AG04450 (cell line): ENCODE measurements at regions not wholly inside any gene's neighbourhood (a gene's known extent, or its start where the extent isn't known, plus 50 kb on each side); places are given as distances from the start of the nearest gene placed in this dataset.

Source experiments
- CTCF ChIA-PET: fragments of 300-600, 350-600 bp; formaldehyde crosslinking; extraction: SDS; loops from one replicate; lab custom pipeline; 2022; ENCODE audit warnings: antibody characterized with exemption, inconsistent platforms; lab: Charles Lee
- POLR2A ChIA-PET: fragments of 350-600 bp; formaldehyde crosslinking; extraction: SDS; loops from one replicate; lab custom pipeline; 2021; ENCODE audit warnings: antibody characterized with exemption, inconsistent platforms; lab: Yijun Ruan, JAX
- DNase-seq: peaks from one replicate; pipeline ENCODE4 v3.0.0-alpha.2; 2011; ENCODE audit warnings: low read depth, low spot score
- H3K27ac ChIP-seq: one replicate; pipeline ENCODE4 v1.5.1; 2012; ENCODE audit warnings: low read depth, low read length, control low read depth
- H3K27me3 ChIP-seq: one replicate; pipeline ENCODE4 v1.6.0; 2012; ENCODE audit warnings: low read length; ENCODE audit not compliant: control insufficient read depth, insufficient read depth
- H3K4me3 ChIP-seq: 2 replicates; pipeline ENCODE4 v1.5.1; 2011; ENCODE audit warnings: mild to moderate bottlenecking, low read depth, low read length, control low read depth
- H3K9me3 ChIP-seq: 2 replicates; pipeline ENCODE4 v1.5.1; 2012; ENCODE audit warnings: low read length; ENCODE audit not compliant: control insufficient read depth, insufficient read depth
- TF ChIP-seq, protein P1 (sequence below): IDR thresholded peaks from 2 replicates; pipeline ENCODE4 v1.5.1; 2011; ENCODE audit warnings: low read depth, low read length, control low read depth, inconsistent platforms

DNA sequence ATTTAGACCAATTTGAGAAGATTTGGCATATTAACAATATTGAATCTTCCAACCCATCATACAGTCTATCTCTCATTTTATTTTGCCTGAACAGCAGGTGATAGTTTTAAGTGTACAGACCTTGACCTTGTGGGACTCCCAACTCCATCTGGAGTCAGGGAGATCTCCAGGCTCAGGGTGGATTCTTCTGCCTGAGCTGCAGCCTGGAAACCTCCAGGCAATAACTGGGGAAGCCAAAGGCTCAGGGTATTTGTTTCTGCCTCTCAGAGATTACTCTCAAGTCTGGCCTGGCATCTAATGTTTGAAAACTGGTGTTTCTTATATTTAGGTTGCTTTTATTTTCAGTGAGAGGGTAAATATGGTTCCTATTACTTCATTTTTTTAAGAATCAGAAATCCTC lies 102.1 kb upstream of the C1QTNF9B start:
- CTCF ChIA-PET, result interaction anchor here (0.6 kb wide), 1 partner anchor 1016 kb away, joined by 3 read pairs; no protein-coding TSS in a partner anchor
- DNase-seq, result no peak
- H3K9me3 ChIP-seq, result peaks cover 6% of the 10 kb centered on the region
- POLR2A ChIA-PET, result no interaction called here
- no peak overlapping the region for H3K4me3 ChIP-seq
- TF ChIP-seq, protein P1, sequence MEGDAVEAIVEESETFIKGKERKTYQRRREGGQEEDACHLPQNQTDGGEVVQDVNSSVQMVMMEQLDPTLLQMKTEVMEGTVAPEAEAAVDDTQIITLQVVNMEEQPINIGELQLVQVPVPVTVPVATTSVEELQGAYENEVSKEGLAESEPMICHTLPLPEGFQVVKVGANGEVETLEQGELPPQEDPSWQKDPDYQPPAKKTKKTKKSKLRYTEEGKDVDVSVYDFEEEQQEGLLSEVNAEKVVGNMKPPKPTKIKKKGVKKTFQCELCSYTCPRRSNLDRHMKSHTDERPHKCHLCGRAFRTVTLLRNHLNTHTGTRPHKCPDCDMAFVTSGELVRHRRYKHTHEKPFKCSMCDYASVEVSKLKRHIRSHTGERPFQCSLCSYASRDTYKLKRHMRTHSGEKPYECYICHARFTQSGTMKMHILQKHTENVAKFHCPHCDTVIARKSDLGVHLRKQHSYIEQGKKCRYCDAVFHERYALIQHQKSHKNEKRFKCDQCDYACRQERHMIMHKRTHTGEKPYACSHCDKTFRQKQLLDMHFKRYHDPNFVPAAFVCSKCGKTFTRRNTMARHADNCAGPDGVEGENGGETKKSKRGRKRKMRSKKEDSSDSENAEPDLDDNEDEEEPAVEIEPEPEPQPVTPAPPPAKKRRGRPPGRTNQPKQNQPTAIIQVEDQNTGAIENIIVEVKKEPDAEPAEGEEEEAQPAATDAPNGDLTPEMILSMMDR, result no peak
- H3K27ac ChIP-seq, result no peak overlapping the region
- H3K27me3 ChIP-seq, result no peaks in the 10 kb centered on the region

DNA sequence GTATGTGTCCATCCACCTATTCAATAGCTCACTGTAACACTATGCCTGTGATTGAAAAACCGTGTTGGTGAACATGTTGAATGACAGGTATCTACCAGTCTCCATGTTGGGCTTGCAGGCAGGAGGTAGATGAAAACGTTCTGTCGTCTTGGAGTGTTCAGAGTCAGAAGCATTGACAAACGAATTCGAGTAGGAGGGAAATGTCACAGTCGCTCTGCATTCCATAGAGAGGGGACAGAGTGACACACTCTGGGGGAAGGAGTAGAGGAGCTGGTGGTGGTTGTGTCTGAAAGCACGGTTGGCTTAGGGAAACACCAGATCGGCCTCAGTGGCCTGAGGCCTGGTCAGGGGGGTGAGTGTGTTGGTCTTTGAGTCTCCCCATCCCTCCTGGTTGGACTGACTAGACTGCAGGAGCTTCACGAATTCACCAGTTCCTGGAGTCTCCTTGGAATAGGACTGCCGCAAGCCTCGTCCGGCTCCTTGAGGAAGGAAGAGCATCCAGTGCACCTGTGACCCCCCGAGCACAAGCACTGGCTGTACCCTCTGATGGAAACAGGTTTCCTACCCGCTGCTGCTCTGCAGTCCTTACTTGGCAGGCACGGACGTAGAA lies 105.0 kb upstream of the C1QTNF9B start:
- POLR2A ChIA-PET, result no interaction called here
- Histone ChIP-seq H3K27me3 (no peaks in the 10 kb centered on the region), H3K9me3 (no peaks in the 10 kb centered on the region), H3K27ac (no peak overlapping the region), H3K4me3 (no peak overlapping the region)
- TF ChIP-seq, protein P1, result no peak
- no peak for DNase-seq
- CTCF ChIA-PET, result interaction anchor here (1.6 kb wide), 1 partner anchor 226 kb away, joined by 6 read pairs; no protein-coding TSS in a partner anchor

DNA sequence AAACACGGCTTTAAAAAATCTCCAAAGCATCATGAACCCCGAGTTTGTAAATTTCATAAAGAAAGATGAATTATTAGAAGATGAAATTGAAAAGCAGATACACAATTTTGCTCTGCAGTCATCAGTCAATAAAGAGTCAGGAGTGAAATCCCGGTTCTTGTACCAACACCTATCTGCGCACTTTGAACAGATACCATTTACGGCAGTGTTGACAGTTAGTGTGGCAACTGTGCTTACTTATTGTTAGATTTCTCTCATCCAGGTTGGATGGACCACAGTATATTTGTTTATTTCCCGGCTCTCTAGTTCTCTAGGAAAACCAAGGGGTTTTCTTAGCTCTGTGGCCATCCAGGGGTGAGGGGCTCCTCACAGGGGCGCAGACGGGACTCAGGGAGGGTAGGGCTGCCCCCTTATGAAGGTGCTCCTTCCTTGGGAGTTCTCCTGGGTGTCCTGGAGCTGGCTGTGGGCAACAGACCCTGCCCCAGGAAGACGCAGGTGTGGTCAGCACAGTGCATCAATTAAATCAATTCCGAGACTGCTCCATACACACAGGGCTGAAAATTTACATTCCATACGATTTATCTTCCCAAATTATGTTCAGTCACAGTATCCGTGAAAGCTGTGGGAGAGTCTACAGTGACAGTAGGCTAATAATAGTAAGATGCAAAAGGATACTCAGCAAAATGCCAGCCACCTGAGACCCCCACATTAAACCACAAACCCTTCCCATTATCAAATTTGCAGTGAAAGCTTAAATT lies 107.0 kb upstream of the C1QTNF9B start:
- TF ChIP-seq, protein P1, result no peak
- no peak for DNase-seq
- no peak overlapping the region for H3K27ac ChIP-seq

DNA sequence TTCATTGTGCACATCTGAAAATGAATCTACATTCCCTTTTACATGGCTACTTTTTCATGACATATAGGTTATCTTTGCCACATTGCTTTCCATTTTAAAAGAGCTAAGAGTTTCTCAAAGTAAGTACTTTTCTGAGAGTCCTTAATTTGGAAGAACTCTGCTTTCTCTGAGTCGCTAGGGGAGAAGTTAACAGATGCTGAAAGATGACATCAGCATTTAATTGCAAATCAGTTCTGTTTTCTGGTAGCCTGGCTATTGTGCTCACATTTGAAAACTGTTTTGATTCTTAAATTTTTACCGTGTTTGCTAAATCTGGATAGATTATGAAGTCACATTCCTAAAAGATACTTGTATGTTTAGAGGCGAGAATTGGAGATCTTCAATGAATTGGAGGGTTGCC lies 107.7 kb upstream of the C1QTNF9B start:
- ChIA-PET CTCF (interaction anchor here (0.8 to 2.0 kb wide), 7 partner anchors 8 to 224 kb away, joined by 3 to 12 read pairs (median 3); no protein-coding TSS in a partner anchor), POLR2A (interaction anchor here (0.6 to 0.7 kb wide), 4 partner anchors 161 to 642 kb away, joined by 3 to 4 read pairs (median 3); no protein-coding TSS in a partner anchor)
- H3K9me3 ChIP-seq, result no peaks in the 10 kb centered on the region
- TF ChIP-seq, protein P1, result no peak
- H3K27me3 ChIP-seq, result no peaks in the 10 kb centered on the region
- H3K4me3 ChIP-seq, result no peak overlapping the region
- no peak for DNase-seq
- H3K27ac ChIP-seq, result no peak overlapping the region

More for the DNA sequence above, 107.0 kb upstream of the C1QTNF9B start:
- H3K4me3 ChIP-seq, result no peak overlapping the region
- no peaks in the 10 kb centered on the region for H3K9me3 ChIP-seq
- ChIA-PET CTCF (interaction anchor here (1.1 to 2.0 kb wide), 3 partner anchors 9 to 224 kb away, joined by 3 to 12 read pairs (median 7); no protein-coding TSS in a partner anchor), POLR2A (no interaction called here)
- H3K27me3 ChIP-seq, result no peaks in the 10 kb centered on the region

DNA sequence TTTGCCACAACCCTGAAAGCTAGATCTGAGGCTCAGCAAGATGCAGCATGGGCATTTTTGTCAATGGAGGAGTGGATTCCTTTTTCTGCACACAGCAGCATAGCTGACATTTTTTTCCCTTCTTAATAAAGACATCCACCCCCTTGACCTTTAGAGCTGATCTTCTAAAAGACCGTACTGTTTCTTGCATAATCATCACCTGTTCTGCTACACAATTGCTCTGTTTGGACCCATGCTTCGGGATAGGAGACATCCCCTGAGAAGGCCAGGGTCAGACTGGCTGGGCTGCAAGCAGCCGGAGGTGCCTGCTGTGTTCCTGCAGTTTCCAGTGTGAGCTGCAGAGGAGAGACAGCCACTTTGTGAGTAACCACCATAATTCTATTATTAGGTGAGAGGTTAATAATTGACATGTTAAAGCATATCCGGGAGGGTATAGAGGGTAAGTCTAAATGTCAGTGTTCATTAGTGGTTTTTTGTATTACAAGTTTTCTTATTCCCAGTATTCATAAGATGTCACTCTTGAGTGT lies 108.5 kb upstream of the C1QTNF9B start:
- no peaks in the 10 kb centered on the region for H3K27me3 ChIP-seq
- no peak overlapping the region for H3K27ac ChIP-seq
- ChIA-PET POLR2A (no interaction called here), CTCF (interaction anchor here (0.8 to 2.0 kb wide), 7 partner anchors 8 to 223 kb away, joined by 3 to 12 read pairs (median 3); no protein-coding TSS in a partner anchor)
- no peak for DNase-seq
- TF ChIP-seq, protein P1, result no peak
- H3K9me3 ChIP-seq, result no peaks in the 10 kb centered on the region
- no peak overlapping the region for H3K4me3 ChIP-seq
